OCI-LY1 (cell line): ENCODE measurements at regions not wholly inside any gene's neighbourhood (a gene's known extent, or its start where the extent isn't known, plus 50 kb on each side); places are given as distances from the start of the nearest gene placed in this dataset.

ENCODE experiments used
- CTCF ChIP-seq: fragments of 200-600 bp; sonication (generic), shearing (Covaris generic); IDR thresholded peaks from 2 replicates; pipeline ENCODE4 v1.5.1; 2017; ENCODE audit warnings: mild to moderate bottlenecking, antibody characterized with exemption, low read length, moderate library complexity, mixed read lengths
- EZH2 ChIP-seq: fragments of 200-600 bp; sonication (generic), shearing (Covaris generic); IDR thresholded peaks from 2 replicates; pipeline ENCODE4 v1.8.0; 2017; ENCODE audit warnings: borderline replicate concordance, mixed run types, mild to moderate bottlenecking, antibody characterized with exemption, low read length, moderate library complexity, mixed read lengths

- TF ChIP-seq CTCF = no peak
- no peak for TF ChIP-seq EZH2
Measured at GRCh38 chr2:551621-552020, 125.6 kb downstream of the TMEM18 start.
